Activated CD4-positive, CD25-positive, alpha-beta regulatory T cell (primary cell): ENCODE measurements at regions not wholly inside any gene's neighbourhood (a gene's known extent, or its start where the extent isn't known, plus 50 kb on each side); places are given as distances from the start of the nearest gene placed in this dataset.
"Not testable (repeated sequence)": the region's sequence is repeated elsewhere in the genome, so short reads cannot be mapped to it uniquely, and the experiment has no call there.

ENCODE experiments used
- DNase-seq, 4 experiments: peaks; one replicate each; lab custom pipeline; 2025; lab: John Stamatoyannopoulos, UW

GRCh38 chr12:9367828-9368227 lies 159.6 kb upstream of the PZP start:
- DNase-seq: no peak

GRCh38 chr12:9367201-9367600 lies 159.0 kb upstream of the PZP start:
- DNase-seq: no peak

GRCh38 chr12:9365296-9365695 lies 157.1 kb upstream of the PZP start:
- no peak for DNase-seq

- no peak for DNase-seq
Observed at GRCh38 chr12:9364224-9365176, 156.3 kb upstream of the PZP start.

- no peak for DNase-seq
Observed at GRCh38 chr12:9363145-9363544, 154.9 kb upstream of the PZP start.

- DNase-seq: no peak
Observed at GRCh38 chr12:9361879-9362326, 153.7 kb upstream of the PZP start.

- DNase-seq: not testable (repeated sequence)
Observed at GRCh38 chr12:9354009-9354754, 146.0 kb upstream of the PZP start.

- DNase-seq: no peak
Observed at GRCh38 chr12:9351136-9351535, 142.9 kb upstream of the PZP start.

- DNase-seq: no peak
Observed at GRCh38 chr12:9349888-9350885, 142.0 kb upstream of the PZP start.

- DNase-seq: no peak
Observed at GRCh38 chr12:9348906-9349518, 140.8 kb upstream of the PZP start.

GRCh38 chr12:9347328-9348127 lies 139.3 kb upstream of the PZP start:
- no peak for DNase-seq

- DNase-seq: no peak
Observed at GRCh38 chr12:9346866-9347327, 138.7 kb upstream of the PZP start.

- no peak for DNase-seq
Observed at GRCh38 chr12:9345171-9345570, 137.0 kb upstream of the PZP start.

- no peak for DNase-seq
Observed at GRCh38 chr12:9344541-9344940, 136.3 kb upstream of the PZP start.

- DNase-seq: no peak
Observed at GRCh38 chr12:9343731-9344130, 135.5 kb upstream of the PZP start.

- no peak for DNase-seq
Observed at GRCh38 chr12:9342614-9343353, 134.6 kb upstream of the PZP start.

- DNase-seq: no peak
Observed at GRCh38 chr12:9341260-9341585, 133.0 kb upstream of the PZP start.

- no peak for DNase-seq
Observed at GRCh38 chr12:9340422-9341259, 132.4 kb upstream of the PZP start.

- no peak for DNase-seq
Observed at GRCh38 chr12:9337656-9338055, 129.5 kb upstream of the PZP start.
